ENCODE measurements at regions not wholly inside any gene's neighbourhood (a gene's known extent, or its start where the extent isn't known, plus 50 kb on each side); places are given as distances from the start of the nearest gene placed in this dataset.

GRCh38 chr13:55069746-55070145 is 2041.1 kb downstream of the OLFM4 start:
- Histone ChIP-seq H3K79me2 (replicated peaks; ENCODE audit: insufficient read depth, low read length) (no peaks in the 10 kb centered on the region), H2AFZ (ENCODE audit: low read depth, low read length) (no peak overlapping the region), H3K27me3 (ENCODE audit: insufficient read depth, low read depth, low read length) (no peaks in the 10 kb centered on the region), H3K9me3 (ENCODE audit: low read length) (no peaks in the 10 kb centered on the region), H3K9ac (ENCODE audit: low read length) (no peak overlapping the region), H3K27ac (ENCODE audit: low read length) (no peak overlapping the region), H3F3A (ENCODE audit: insufficient read depth, low read length, poor library complexity, severe bottlenecking) (no peaks in the 10 kb centered on the region), H4K20me1 (ENCODE audit: insufficient read depth) (no peaks in the 10 kb centered on the region), H3K36me3 (ENCODE audit: insufficient read depth, low read length) (no peaks in the 10 kb centered on the region), H3K4me2 (ENCODE audit: low read length) (no peak overlapping the region), H3K9me2 (ENCODE audit: insufficient read depth, low read length) (no peaks in the 10 kb centered on the region), H3K4me3 (ENCODE audit: low read length) (no peak overlapping the region)
- TF ChIP-seq EZH2 (IDR thresholded peaks at IDR 0.05; ENCODE audit: borderline replicate concordance, insufficient read depth, low read length, poor library complexity, severe bottlenecking) (no peak), CTCF (IDR thresholded peaks at IDR 0.05; ENCODE audit: poor library complexity, severe bottlenecking) (no peak), MXI1 (conservative IDR thresholded peaks at IDR 0.05; ENCODE audit: poor library complexity, severe bottlenecking) (no peak), TAF1 (IDR thresholded peaks at IDR 0.05; ENCODE audit: low read depth) (no peak), RAD21 (conservative IDR thresholded peaks at IDR 0.05) (no peak), REST (IDR thresholded peaks at IDR 0.05; ENCODE audit: borderline replicate concordance) (no peak), POLR2AphosphoS5 (IDR thresholded peaks at IDR 0.05) (no peak), SMC3 (conservative IDR thresholded peaks at IDR 0.05; ENCODE audit: poor library complexity) (no peak), EP300 (conservative IDR thresholded peaks at IDR 0.05; ENCODE audit: poor library complexity, severe bottlenecking) (no peak)

GRCh38 chr13:55073000-55073399 is 2044.4 kb downstream of the OLFM4 start:
- no peaks in the 10 kb centered on the region for H3K36me3 ChIP-seq (ENCODE audit: insufficient read depth, low read length)
- H2AFZ ChIP-seq (ENCODE audit: low read depth, low read length) = no peak overlapping the region
- no peaks in the 10 kb centered on the region for H3K9me2 ChIP-seq (ENCODE audit: insufficient read depth, low read length)
- H3K9me3 ChIP-seq (ENCODE audit: low read length) = no peaks in the 10 kb centered on the region
- no peaks in the 10 kb centered on the region for H3F3A ChIP-seq (ENCODE audit: insufficient read depth, low read length, poor library complexity, severe bottlenecking)
- no peak overlapping the region for H3K9ac ChIP-seq (ENCODE audit: low read length)
- no peak overlapping the region for H3K27ac ChIP-seq (ENCODE audit: low read length)
- no peak overlapping the region for H3K4me2 ChIP-seq (ENCODE audit: low read length)
- no peaks in the 10 kb centered on the region for H4K20me1 ChIP-seq (ENCODE audit: insufficient read depth)
- no peaks in the 10 kb centered on the region for H3K27me3 ChIP-seq (ENCODE audit: insufficient read depth, low read depth, low read length)
- H3K79me2 ChIP-seq (replicated peaks; ENCODE audit: insufficient read depth, low read length) = no peaks in the 10 kb centered on the region
- TF ChIP-seq CTCF (IDR thresholded peaks at IDR 0.05; ENCODE audit: poor library complexity, severe bottlenecking) (no peak), MXI1 (conservative IDR thresholded peaks at IDR 0.05; ENCODE audit: poor library complexity, severe bottlenecking) (no peak), TAF1 (IDR thresholded peaks at IDR 0.05; ENCODE audit: low read depth) (no peak), SMC3 (conservative IDR thresholded peaks at IDR 0.05; ENCODE audit: poor library complexity) (no peak), REST (IDR thresholded peaks at IDR 0.05; ENCODE audit: borderline replicate concordance) (no peak), POLR2AphosphoS5 (IDR thresholded peaks at IDR 0.05) (no peak), EZH2 (IDR thresholded peaks at IDR 0.05; ENCODE audit: borderline replicate concordance, insufficient read depth, low read length, poor library complexity, severe bottlenecking) (no peak), RAD21 (conservative IDR thresholded peaks at IDR 0.05) (no peak), EP300 (conservative IDR thresholded peaks at IDR 0.05; ENCODE audit: poor library complexity, severe bottlenecking) (no peak)
- no peak overlapping the region for H3K4me3 ChIP-seq (ENCODE audit: low read length)
